GM12878 (cell line): ENCODE measurements at regions not wholly inside any gene's neighbourhood (a gene's known extent, or its start where the extent isn't known, plus 50 kb on each side); places are given as distances from the start of the nearest gene placed in this dataset.

Experiments
- ATAC-seq: fragments of 200-7000 bp; cut with Tn5 transposase; 3 replicates; pipeline ENCODE4 v1.9.1; 2020; ENCODE audit warnings: mild to moderate bottlenecking, moderate library complexity
- BruUV-seq: library from RNA; stranded (reverse); fragments of 400-500 nt; replicated peaks from 2 replicates; lab custom pipeline; 2021; lab: Mats Ljungman, UMichigan
- CTCF ChIA-PET: fragments of 300-600 bp; sonication (Branson Sonifier 250); formaldehyde crosslinking; extraction: SDS; loops from one replicate; lab custom pipeline; 2021; ENCODE audit warnings: inconsistent platforms; lab: Yijun Ruan, JAX
- POLR2A ChIA-PET: fragments of 350-600 bp; formaldehyde crosslinking; extraction: SDS; loops from one replicate; lab custom pipeline; 2021; ENCODE audit warnings: inconsistent platforms; lab: Charles Lee
- RAD21 ChIA-PET: fragments of 300-600 bp; sonication (Branson Sonifier 250); formaldehyde crosslinking; loops from one replicate; lab custom pipeline; 2023; ENCODE audit warnings: antibody characterized with exemption; ENCODE audit not compliant: unreplicated experiment; lab: Charles Lee
- SMC1A ChIA-PET: fragments of 300-600 bp; sonication (Branson Sonifier 250); formaldehyde crosslinking; loops from one replicate; lab custom pipeline; 2023; ENCODE audit not compliant: unreplicated experiment, uncharacterized antibody; lab: Charles Lee
- DNase-seq: peaks from one replicate; pipeline ENCODE4 v3.0.0-alpha.2; 2011; ENCODE audit warnings: low read depth, low spot score
- FAIRE-seq: peaks from 3 replicates; lab custom pipeline; 2011; peaks lifted over from hg19 to GRCh38; lab: Jason Lieb, UNC
- H2AFZ ChIP-seq: 2 replicates; pipeline ENCODE4 v1.6.0; 2011; ENCODE audit warnings: low read depth, low read length, control low read depth; ENCODE audit not compliant: control insufficient read depth
- H3K27ac ChIP-seq: 2 replicates; pipeline ENCODE4 v1.5.1; 2011; ENCODE audit warnings: control low read depth; ENCODE audit not compliant: control insufficient read depth, insufficient read depth
- H3K27me3 ChIP-seq, 2 experiments: replicated peaks in 1 of 2; 2 replicates each; pipeline versions ENCODE4 v1.6.0 to v1.6.1; 2011; ENCODE audit warnings: low read length in 1 of 2; ENCODE audit not compliant: control insufficient read depth in 2 of 2, insufficient read depth in 2 of 2
- H3K36me3 ChIP-seq, 2 experiments: 2 replicates each; pipeline ENCODE4 v1.5.1; 2011; ENCODE audit warnings: low read length in 1 of 2; ENCODE audit not compliant: control insufficient read depth in 2 of 2, insufficient read depth in 2 of 2
- H3K4me1 ChIP-seq: 2 replicates; pipeline ENCODE4 v1.6.1; 2011; ENCODE audit warnings: mild to moderate bottlenecking, low read length, moderate library complexity, mixed read lengths; ENCODE audit not compliant: control insufficient read depth, insufficient read depth
- H3K4me2 ChIP-seq: 2 replicates; pipeline ENCODE4 v1.6.0; 2011; ENCODE audit warnings: control low read depth; ENCODE audit not compliant: control insufficient read depth, insufficient read depth
- H3K4me3 ChIP-seq: fragments of 200-600 bp; sonication (generic); 2 replicates; pipeline ENCODE4 v1.5.1; 2016
- H3K79me2 ChIP-seq: 2 replicates; pipeline ENCODE4 v1.6.0; 2011; ENCODE audit warnings: low read length; ENCODE audit not compliant: control insufficient read depth, insufficient read depth
- H3K9ac ChIP-seq: 2 replicates; pipeline ENCODE4 v1.8.0; 2011; ENCODE audit warnings: low read length, control low read depth, mixed read lengths; ENCODE audit not compliant: control insufficient read depth, insufficient read depth
- H3K9me3 ChIP-seq: replicated peaks from 3 replicates; pipeline ENCODE4 v1.5.1; 2011; ENCODE audit warnings: mild to moderate bottlenecking, low read length; ENCODE audit not compliant: control insufficient read depth, insufficient read depth
- H4K20me1 ChIP-seq: 2 replicates; pipeline ENCODE4 v1.6.0; 2011; ENCODE audit not compliant: control insufficient read depth, insufficient read depth
- BACH1 ChIP-seq: fragments of 450-650 bp; IDR thresholded peaks from 2 replicates; pipeline ENCODE4 v1.6.1; 2017; ENCODE audit warnings: mild to moderate bottlenecking, borderline replicate concordance
- BCL11A ChIP-seq: IDR thresholded peaks from 2 replicates; pipeline ENCODE4 v1.6.1; 2011; ENCODE audit warnings: low read depth, low read length
- BHLHE40 ChIP-seq, 2 experiments: fragments of 450-650 bp in 1 of 2; IDR thresholded peaks; 2 replicates each; pipeline ENCODE4 v1.6.1; 2011 to 2017; ENCODE audit warnings: low read depth in 2 of 2, borderline replicate concordance in 1 of 2, improper control_type of control experiment in 1 of 2, low read length in 1 of 2, mild to moderate bottlenecking in 1 of 2
- CEBPZ ChIP-seq: fragments of 150-350 bp; IDR thresholded peaks from 2 replicates; pipeline ENCODE4 v1.6.1; 2016; ENCODE audit warnings: low read depth, low read length
- CHD4 ChIP-seq: fragments of 200-600 bp; sonication (generic); IDR thresholded peaks from 2 replicates; pipeline ENCODE4 v1.6.1; 2016; ENCODE audit warnings: mild to moderate bottlenecking
- CUX1 ChIP-seq: IDR thresholded peaks from 2 replicates; pipeline ENCODE4 v1.6.1; 2012; ENCODE audit warnings: improper control_type of control experiment, low read depth, low read length; ENCODE audit not compliant: insufficient replicate concordance
- DPF2 ChIP-seq: fragments of 450-650 bp; IDR thresholded peaks from 2 replicates; pipeline ENCODE4 v1.6.1; 2017; ENCODE audit warnings: mild to moderate bottlenecking
- MTA2 ChIP-seq: fragments of 450-650 bp; IDR thresholded peaks from 2 replicates; pipeline ENCODE4 v1.6.1; 2016; ENCODE audit warnings: low read depth, mild to moderate bottlenecking, moderate library complexity
- RB1 ChIP-seq: fragments of 450-650 bp; formaldehyde crosslinking; IDR thresholded peaks from 2 replicates; pipeline ENCODE4 v1.6.1; 2017; ENCODE audit warnings: mild to moderate bottlenecking, borderline replicate concordance
- RCOR1 ChIP-seq: conservative IDR thresholded peaks from 2 replicates; pipeline ENCODE4 v1.6.1; 2012; ENCODE audit warnings: low read depth, low read length, improper control_type of control experiment
- RELB ChIP-seq: fragments of 450-650 bp; IDR thresholded peaks from 2 replicates; pipeline ENCODE4 v1.6.1; 2017; ENCODE audit warnings: low read depth, mild to moderate bottlenecking, moderate library complexity
- SMC3 ChIP-seq: IDR thresholded peaks from 2 replicates; pipeline ENCODE4 v1.6.1; 2011; ENCODE audit warnings: low read length, improper control_type of control experiment, borderline replicate concordance
- USF2 ChIP-seq: IDR thresholded peaks from 2 replicates; pipeline ENCODE4 v1.6.1; 2011; ENCODE audit warnings: low read depth, low read length, improper control_type of control experiment, borderline replicate concordance
- WGBS: methylation state at CpG from one replicate; pipeline ENCODE4 v1.1.6; 2016; ENCODE audit warnings: low lambda C conversion rate; ENCODE audit not compliant: insufficient replicate concordance, insufficient coverage; ENCODE audit errors: missing lambda C conversion rate; 5-methylcytosine and 5-hydroxymethylcytosine counted together
- in situ Hi-C: fragments of 300-500 bp; cut with MboI; formaldehyde crosslinking; loops from 9 replicates; pipeline ENCODE4 v1.14.3; 2018; ENCODE audit warnings: mixed read lengths
- intact Hi-C: fragments of 100-400 bp; cut with micrococcal nuclease; formaldehyde crosslinking; loops from one replicate; pipeline ENCODE4 v1.14.2; 2022; ENCODE audit not compliant: unreplicated experiment

- ChIA-PET RAD21 (interaction anchor here (1.0 kb wide), 1 partner anchor 12 kb away, joined by 3 read pairs; no protein-coding TSS in a partner anchor), CTCF (no interaction called here), SMC1A (interaction anchor here (1.1 to 1.5 kb wide), 3 partner anchors 12 to 1171 kb away, joined by 3 to 6 read pairs (median 3); no protein-coding TSS in a partner anchor), POLR2A (interaction anchor here (1.0 kb wide), 1 partner anchor 12 kb away, joined by 3 read pairs; no protein-coding TSS in a partner anchor)
- no peak overlapping the region for H3K4me3 ChIP-seq
- no TSS peak for BruUV-seq
- no peaks in the 10 kb centered on the region for H3K79me2 ChIP-seq
- FAIRE-seq, result no peak
- H4K20me1 ChIP-seq, result no peaks in the 10 kb centered on the region
- ATAC-seq, result peak; percentile 34
- H3K9me3 ChIP-seq, result no peaks in the 10 kb centered on the region
- H2AFZ ChIP-seq, result no peak overlapping the region
- H3K36me3 ChIP-seq, result no peaks in the 10 kb centered on the region
- H3K27me3 ChIP-seq, result no peaks in the 10 kb centered on the region
- no peak for DNase-seq
- intact Hi-C loops, result no loop called here
- no peak overlapping the region for H3K9ac ChIP-seq
- WGBS, result 21% methylated on average over 5 of the region's 5 CpGs
- no peak overlapping the region for H3K4me2 ChIP-seq
- in situ Hi-C loops, result no loop called here
- H3K27ac ChIP-seq, result no peak overlapping the region
- H3K4me1 ChIP-seq, result no peaks in the 10 kb centered on the region
- no peak for TF ChIP-seq RB1
- no peak for TF ChIP-seq RCOR1
- TF ChIP-seq BHLHE40 (IDR thresholded peaks at IDR 0.05; ENCODE audit: borderline replicate concordance in 1 of 2, low read depth in 2 of 2, low read length in 1 of 2), result peak in 1 of 2 experiments; percentile 58; a peak in 2 of 4 replicates
- TF ChIP-seq DPF2, result no peak
- TF ChIP-seq RELB, result peak; percentile 73; the same call in 1 of the 2 replicates
- TF ChIP-seq BCL11A, result no peak
- TF ChIP-seq CHD4, result no peak
- TF ChIP-seq SMC3, result no peak
- TF ChIP-seq USF2, result no peak
- TF ChIP-seq CEBPZ, result no peak
- TF ChIP-seq BACH1, result no peak
- no peak for TF ChIP-seq CUX1
- TF ChIP-seq MTA2, result peak; percentile 63; the same call in 1 of the 2 replicates
These were observed 151.0 kb upstream of the SLC24A2 start for GRCh38 chr9:19939734-19940278.
